Endothelial cell (in vitro differentiated cells): ENCODE measurements at regions not wholly inside any gene's neighbourhood (a gene's known extent, or its start where the extent isn't known, plus 50 kb on each side); places are given as distances from the start of the nearest gene placed in this dataset.

Experiments
- DNase-seq: peaks from one replicate; pipeline ENCODE4 v3.0.0; 2021; ENCODE audit warnings: low spot score
- H3K27ac Mint-ChIP-seq: one replicate; pipeline ENCODE4 v1.8.0; 2021; ENCODE audit warnings: mixed read lengths, inconsistent platforms; ENCODE audit not compliant: unreplicated experiment
- H3K27me3 Mint-ChIP-seq: one replicate; pipeline ENCODE4 v1.8.0; 2021; ENCODE audit warnings: mild to moderate bottlenecking, moderate library complexity, mixed read lengths, inconsistent platforms; ENCODE audit not compliant: unreplicated experiment
- H3K36me3 Mint-ChIP-seq: one replicate; pipeline ENCODE4 v1.8.0; 2021; ENCODE audit warnings: mild to moderate bottlenecking, low read depth, mixed read lengths, inconsistent platforms; ENCODE audit not compliant: unreplicated experiment
- H3K4me1 Mint-ChIP-seq: one replicate; pipeline ENCODE4 v1.8.0; 2021; ENCODE audit warnings: mild to moderate bottlenecking, mixed read lengths, inconsistent platforms; ENCODE audit not compliant: unreplicated experiment
- H3K4me3 Mint-ChIP-seq: one replicate; pipeline ENCODE4 v1.8.0; 2021; ENCODE audit warnings: mild to moderate bottlenecking, mixed read lengths, inconsistent platforms; ENCODE audit not compliant: unreplicated experiment
- H3K9me3 Mint-ChIP-seq: one replicate; pipeline ENCODE4 v1.8.0; 2021; ENCODE audit warnings: mixed read lengths, inconsistent platforms; ENCODE audit not compliant: unreplicated experiment
- CTCF ChIP-seq: fragments of 200-600 bp; sonication (generic); IDR thresholded peaks from one replicate; pipeline ENCODE4 v1.5.0; 2021; ENCODE audit warnings: antibody characterized with exemption; ENCODE audit not compliant: unreplicated experiment

- Mint-ChIP-seq H3K36me3 (no peaks in the 10 kb centered on the region), H3K27me3 (peaks cover 3% of the 10 kb centered on the region), H3K27ac (no peak overlapping the region), H3K4me1 (peaks cover 47% of the 10 kb centered on the region), H3K9me3 (no peaks in the 10 kb centered on the region), H3K4me3 (no peak overlapping the region)
- DNase-seq: no peak
- TF ChIP-seq CTCF: no peak
Observed at GRCh38 chr20:23135449-23136420, 49.6 kb upstream of the CD93 start.
